Psoas muscle (tissue), 7 donors: ENCODE measurements at regions not wholly inside any gene's neighbourhood (a gene's known extent, or its start where the extent isn't known, plus 50 kb on each side); places are given as distances from the start of the nearest gene placed in this dataset.

Experiments used
- ATAC-seq, 4 donors: fragments of 200-7000 bp; cut with Tn5 transposase; one replicate each; pipeline ENCODE4 v1.9.1; 2020; ENCODE audit warnings: moderate library complexity in 3 of 4, mild to moderate bottlenecking in 2 of 4
- DNase-seq, 2 donors: peaks; one replicate each; pipeline ENCODE4 v3.0.0-alpha.2; 2020
- H3K27ac ChIP-seq: fragments of 200-600 bp; one replicate; pipeline ENCODE4 v1.8.0; 2022
- H3K27me3 ChIP-seq, 3 donors: fragments of 200-600 bp in 1 of 3; one replicate each; pipeline versions ENCODE4 v1.6.1 to v1.8.0; 2013 to 2022; ENCODE audit warnings: low read length in 2 of 3, mild to moderate bottlenecking in 2 of 3, moderate library complexity in 1 of 3; ENCODE audit not compliant: insufficient read depth in 3 of 3
- H3K36me3 ChIP-seq, 2 donors: fragments of 200-600 bp in 1 of 2; one replicate each; pipeline versions ENCODE4 v1.6.1 to v1.8.0; 2013 to 2022; ENCODE audit warnings: low read depth in 1 of 2, mild to moderate bottlenecking in 1 of 2, moderate library complexity in 1 of 2; ENCODE audit not compliant: insufficient read depth in 1 of 2
- H3K4me1 ChIP-seq: fragments of 200-600 bp; one replicate; pipeline ENCODE4 v1.8.0; 2022
- H3K4me3 ChIP-seq: fragments of 200-600 bp; one replicate; pipeline ENCODE4 v1.8.0; 2022; ENCODE audit warnings: mild to moderate bottlenecking
- H3K9me3 ChIP-seq: fragments of 200-600 bp; one replicate; pipeline ENCODE4 v1.8.0; 2022
- WGBS, 3 donors: extraction: QIAGEN DNeasy Blood & Tissue Kit; methylation state at CpG; one replicate each; pipeline versions ENCODE4 v1.1.6 to v1.1.7; 2013; 5-methylcytosine and 5-hydroxymethylcytosine counted together
- intact Hi-C, 2 donors: fragments of 100-400 bp; cut with DNase I; formaldehyde crosslinking; loops; one replicate each; pipeline versions ENCODE4 v1.11.0 to v1.14.2; 2022
- TF ChIP-seq, protein P1 (sequence below): fragments of 200-600 bp; IDR thresholded peaks from one replicate; pipeline ENCODE4 v1.8.0; 2022; ENCODE audit warnings: antibody characterized with exemption
- donor health status: healthy with polysubstance abuse.
- donor health status: DM: no; HTN: no; CAD: no; lungs with moderate emphysema.
- donor health status: Bipolar disorder and iron deficiency.
- donor health status: healthy.
- donor health status: DM: yes; HTN: yes; CAD: no.
- donor health status: DM: no; HTN: no; CAD: no.
- donor health status: DM: yes; HTN: yes; CAD: no.

GRCh38 chr14:85308531-85309300, 221.2 kb upstream of the FLRT2 start:
- Histone ChIP-seq H3K4me3 (no peak overlapping the region), H3K27ac (no peak overlapping the region), H3K27me3 (no peaks in the 10 kb centered on the region), H3K9me3 (no peaks in the 10 kb centered on the region), H3K36me3 (no peaks in the 10 kb centered on the region), H3K4me1 (no peaks in the 10 kb centered on the region)
- intact Hi-C loops, result no loop called here
- TF ChIP-seq, protein P1, sequence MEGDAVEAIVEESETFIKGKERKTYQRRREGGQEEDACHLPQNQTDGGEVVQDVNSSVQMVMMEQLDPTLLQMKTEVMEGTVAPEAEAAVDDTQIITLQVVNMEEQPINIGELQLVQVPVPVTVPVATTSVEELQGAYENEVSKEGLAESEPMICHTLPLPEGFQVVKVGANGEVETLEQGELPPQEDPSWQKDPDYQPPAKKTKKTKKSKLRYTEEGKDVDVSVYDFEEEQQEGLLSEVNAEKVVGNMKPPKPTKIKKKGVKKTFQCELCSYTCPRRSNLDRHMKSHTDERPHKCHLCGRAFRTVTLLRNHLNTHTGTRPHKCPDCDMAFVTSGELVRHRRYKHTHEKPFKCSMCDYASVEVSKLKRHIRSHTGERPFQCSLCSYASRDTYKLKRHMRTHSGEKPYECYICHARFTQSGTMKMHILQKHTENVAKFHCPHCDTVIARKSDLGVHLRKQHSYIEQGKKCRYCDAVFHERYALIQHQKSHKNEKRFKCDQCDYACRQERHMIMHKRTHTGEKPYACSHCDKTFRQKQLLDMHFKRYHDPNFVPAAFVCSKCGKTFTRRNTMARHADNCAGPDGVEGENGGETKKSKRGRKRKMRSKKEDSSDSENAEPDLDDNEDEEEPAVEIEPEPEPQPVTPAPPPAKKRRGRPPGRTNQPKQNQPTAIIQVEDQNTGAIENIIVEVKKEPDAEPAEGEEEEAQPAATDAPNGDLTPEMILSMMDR, result no peak
- WGBS, 3 donors, result 13 to 24% (median 19%) methylated on average over 8 of the region's 8 CpGs
- no peak for DNase-seq
- ATAC-seq, result no peak

DNA sequence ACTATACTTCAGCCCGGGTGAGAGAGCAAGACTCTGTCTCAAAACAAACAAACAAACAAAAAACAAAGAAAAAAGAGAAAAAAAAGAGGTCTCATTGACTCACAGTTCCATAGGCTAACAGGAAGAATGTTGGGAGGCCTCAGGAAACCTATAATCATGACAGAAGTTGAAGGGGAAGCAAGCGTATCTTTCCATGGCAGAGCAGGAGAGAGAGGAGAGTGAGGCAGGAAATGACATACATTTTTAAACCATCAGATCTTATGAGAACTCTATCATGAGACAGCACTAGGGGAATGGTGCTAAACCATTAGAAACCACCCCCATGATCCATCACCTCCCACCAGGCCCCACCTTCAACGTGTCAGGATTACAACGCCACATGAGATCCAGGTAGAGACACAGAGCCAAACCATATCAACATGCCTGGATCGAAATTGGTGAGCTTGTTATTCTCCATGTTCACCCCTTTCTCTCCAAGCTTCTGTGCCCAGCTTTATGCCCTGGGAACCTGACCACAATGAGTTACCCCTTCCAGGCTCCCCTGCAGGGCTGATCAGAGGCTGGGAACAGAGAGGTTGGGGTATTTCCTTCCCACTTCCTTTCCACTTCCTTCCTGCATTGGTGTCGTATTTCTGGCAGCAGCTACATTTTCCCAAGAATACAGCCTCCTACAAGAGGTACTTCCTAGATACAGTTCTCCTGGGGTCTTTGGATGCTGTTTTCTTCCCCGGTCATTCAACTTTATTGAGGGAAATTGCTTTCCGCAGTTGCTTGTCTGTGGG, 219.3 kb upstream of the FLRT2 start:
- H3K4me3 ChIP-seq, result no peak overlapping the region
- no peaks in the 10 kb centered on the region for H3K36me3 ChIP-seq
- TF ChIP-seq, protein P1, result no peak
- 87 to 89% (median 88%) methylated on average over 8 of the region's 8 CpGs for WGBS, 3 donors
- H3K4me1 ChIP-seq, result no peaks in the 10 kb centered on the region
- no peaks in the 10 kb centered on the region for H3K9me3 ChIP-seq
- no peak overlapping the region for H3K27ac ChIP-seq
- intact Hi-C loops, result no loop called here
- ATAC-seq (no peak), DNase-seq (no peak)
- H3K27me3 ChIP-seq, result no peaks in the 10 kb centered on the region

GRCh38 chr14:85313560-85314207, 216.3 kb upstream of the FLRT2 start:
- no peak overlapping the region for H3K27ac ChIP-seq
- H3K27me3 ChIP-seq, result no peaks in the 10 kb centered on the region
- DNase-seq, result no peak
- no peaks in the 10 kb centered on the region for H3K4me1 ChIP-seq
- H3K9me3 ChIP-seq, result no peaks in the 10 kb centered on the region
- WGBS, 3 donors, result 52 to 57% (median 57%) methylated on average over 2 of the region's 2 CpGs
- H3K4me3 ChIP-seq, result no peak overlapping the region
- intact Hi-C loops, result no loop called here
- no peaks in the 10 kb centered on the region for H3K36me3 ChIP-seq
- TF ChIP-seq, protein P1, result no peak
- no peak for ATAC-seq

DNA sequence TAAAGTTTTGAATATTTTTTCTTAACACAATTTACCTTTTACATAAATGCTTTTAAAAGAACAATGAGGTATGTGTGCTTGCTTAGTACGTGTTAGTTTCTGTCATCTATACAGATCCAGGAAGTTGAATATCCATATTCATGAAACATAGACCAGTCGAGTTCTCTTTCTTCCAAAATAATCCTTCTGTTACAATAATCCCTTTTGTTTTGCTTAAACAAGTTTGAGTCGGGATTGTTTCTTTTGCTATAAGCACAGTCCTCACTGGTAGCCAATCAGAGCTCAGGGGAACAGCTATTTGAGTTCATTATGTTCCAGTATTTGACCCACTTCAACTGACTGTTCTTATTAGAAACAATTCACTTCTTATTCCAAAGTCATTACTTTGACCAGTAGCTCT, 214.7 kb upstream of the FLRT2 start:
- ATAC-seq (no peak), DNase-seq (no peak)
- H3K9me3 ChIP-seq, result no peaks in the 10 kb centered on the region
- no peaks in the 10 kb centered on the region for H3K36me3 ChIP-seq
- TF ChIP-seq, protein P1, result no peak
- WGBS, 3 donors, result 62 to 77% (median 62%) methylated on average over 3 of the region's 3 CpGs
- no peak overlapping the region for H3K4me3 ChIP-seq
- intact Hi-C loops, result no loop called here
- H3K4me1 ChIP-seq, result no peaks in the 10 kb centered on the region
- no peak overlapping the region for H3K27ac ChIP-seq
- H3K27me3 ChIP-seq, result no peaks in the 10 kb centered on the region
